ENCODE measurements at regions not wholly inside any gene's neighbourhood (a gene's known extent, or its start where the extent isn't known, plus 50 kb on each side); places are given as distances from the start of the nearest gene placed in this dataset.

DNA sequence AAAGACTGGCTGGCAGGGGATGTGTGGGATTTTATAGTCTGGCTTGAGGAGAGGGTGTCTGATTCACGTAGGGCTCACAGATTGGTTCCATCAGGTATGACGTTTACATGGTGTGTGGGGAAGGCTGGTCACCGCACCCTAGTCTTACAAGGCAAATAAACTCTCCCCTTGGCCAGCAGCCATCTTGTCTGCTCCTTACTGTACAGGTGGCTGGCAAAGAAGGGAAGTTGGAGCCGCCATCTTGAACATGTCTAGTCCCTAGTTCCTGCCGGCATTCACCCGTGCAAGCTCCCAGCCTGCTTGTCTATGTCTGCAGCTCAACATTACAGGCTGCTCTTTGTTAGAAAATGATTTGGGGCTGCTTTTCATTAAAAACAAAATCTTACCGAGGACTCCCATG, 97.6 kb downstream of the RAMP3 start:
- no peak for ATAC-seq
- TF ChIP-seq SNAI2 (CRISPR knock-in tag; IDR thresholded peaks at IDR 0.05) (no peak), ZNF8 (CRISPR knock-in tag; IDR thresholded peaks at IDR 0.05) (no peak), RARB (CRISPR knock-in tag; IDR thresholded peaks at IDR 0.05) (no peak), ZFP30 (CRISPR knock-in tag; IDR thresholded peaks at IDR 0.05) (no peak), ZNF70 (CRISPR knock-in tag; IDR thresholded peaks at IDR 0.05) (no peak), ISL1 (CRISPR knock-in tag; IDR thresholded peaks at IDR 0.05) (no peak), BACH2 (CRISPR knock-in tag; IDR thresholded peaks at IDR 0.05; ENCODE audit: borderline replicate concordance) (no peak), ESRRG (CRISPR knock-in tag; IDR thresholded peaks at IDR 0.05) (no peak), PPARA (CRISPR knock-in tag; IDR thresholded peaks at IDR 0.05; ENCODE audit: borderline replicate concordance) (no peak), GLIS3 (CRISPR knock-in tag; IDR thresholded peaks at IDR 0.05) (no peak)
- TF ChIP-seq, protein P1, sequence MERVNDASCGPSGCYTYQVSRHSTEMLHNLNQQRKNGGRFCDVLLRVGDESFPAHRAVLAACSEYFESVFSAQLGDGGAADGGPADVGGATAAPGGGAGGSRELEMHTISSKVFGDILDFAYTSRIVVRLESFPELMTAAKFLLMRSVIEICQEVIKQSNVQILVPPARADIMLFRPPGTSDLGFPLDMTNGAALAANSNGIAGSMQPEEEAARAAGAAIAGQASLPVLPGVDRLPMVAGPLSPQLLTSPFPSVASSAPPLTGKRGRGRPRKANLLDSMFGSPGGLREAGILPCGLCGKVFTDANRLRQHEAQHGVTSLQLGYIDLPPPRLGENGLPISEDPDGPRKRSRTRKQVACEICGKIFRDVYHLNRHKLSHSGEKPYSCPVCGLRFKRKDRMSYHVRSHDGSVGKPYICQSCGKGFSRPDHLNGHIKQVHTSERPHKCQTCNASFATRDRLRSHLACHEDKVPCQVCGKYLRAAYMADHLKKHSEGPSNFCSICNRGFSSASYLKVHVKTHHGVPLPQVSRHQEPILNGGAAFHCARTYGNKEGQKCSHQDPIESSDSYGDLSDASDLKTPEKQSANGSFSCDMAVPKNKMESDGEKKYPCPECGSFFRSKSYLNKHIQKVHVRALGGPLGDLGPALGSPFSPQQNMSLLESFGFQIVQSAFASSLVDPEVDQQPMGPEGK (CRISPR knock-in tag; IDR thresholded peaks at IDR 0.05; ENCODE audit: borderline replicate concordance) = no peak
- TF ChIP-seq, protein P2, sequence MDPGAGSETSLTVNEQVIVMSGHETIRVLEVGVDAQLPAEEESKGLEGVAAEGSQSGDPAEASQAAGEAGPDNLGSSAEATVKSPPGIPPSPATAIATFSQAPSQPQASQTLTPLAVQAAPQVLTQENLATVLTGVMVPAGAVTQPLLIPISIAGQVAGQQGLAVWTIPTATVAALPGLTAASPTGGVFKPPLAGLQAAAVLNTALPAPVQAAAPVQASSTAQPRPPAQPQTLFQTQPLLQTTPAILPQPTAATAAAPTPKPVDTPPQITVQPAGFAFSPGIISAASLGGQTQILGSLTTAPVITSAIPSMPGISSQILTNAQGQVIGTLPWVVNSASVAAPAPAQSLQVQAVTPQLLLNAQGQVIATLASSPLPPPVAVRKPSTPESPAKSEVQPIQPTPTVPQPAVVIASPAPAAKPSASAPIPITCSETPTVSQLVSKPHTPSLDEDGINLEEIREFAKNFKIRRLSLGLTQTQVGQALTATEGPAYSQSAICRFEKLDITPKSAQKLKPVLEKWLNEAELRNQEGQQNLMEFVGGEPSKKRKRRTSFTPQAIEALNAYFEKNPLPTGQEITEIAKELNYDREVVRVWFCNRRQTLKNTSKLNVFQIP (CRISPR knock-in tag; IDR thresholded peaks at IDR 0.05; ENCODE audit: borderline replicate concordance, low read depth) = no peak
- TF ChIP-seq, protein P3, sequence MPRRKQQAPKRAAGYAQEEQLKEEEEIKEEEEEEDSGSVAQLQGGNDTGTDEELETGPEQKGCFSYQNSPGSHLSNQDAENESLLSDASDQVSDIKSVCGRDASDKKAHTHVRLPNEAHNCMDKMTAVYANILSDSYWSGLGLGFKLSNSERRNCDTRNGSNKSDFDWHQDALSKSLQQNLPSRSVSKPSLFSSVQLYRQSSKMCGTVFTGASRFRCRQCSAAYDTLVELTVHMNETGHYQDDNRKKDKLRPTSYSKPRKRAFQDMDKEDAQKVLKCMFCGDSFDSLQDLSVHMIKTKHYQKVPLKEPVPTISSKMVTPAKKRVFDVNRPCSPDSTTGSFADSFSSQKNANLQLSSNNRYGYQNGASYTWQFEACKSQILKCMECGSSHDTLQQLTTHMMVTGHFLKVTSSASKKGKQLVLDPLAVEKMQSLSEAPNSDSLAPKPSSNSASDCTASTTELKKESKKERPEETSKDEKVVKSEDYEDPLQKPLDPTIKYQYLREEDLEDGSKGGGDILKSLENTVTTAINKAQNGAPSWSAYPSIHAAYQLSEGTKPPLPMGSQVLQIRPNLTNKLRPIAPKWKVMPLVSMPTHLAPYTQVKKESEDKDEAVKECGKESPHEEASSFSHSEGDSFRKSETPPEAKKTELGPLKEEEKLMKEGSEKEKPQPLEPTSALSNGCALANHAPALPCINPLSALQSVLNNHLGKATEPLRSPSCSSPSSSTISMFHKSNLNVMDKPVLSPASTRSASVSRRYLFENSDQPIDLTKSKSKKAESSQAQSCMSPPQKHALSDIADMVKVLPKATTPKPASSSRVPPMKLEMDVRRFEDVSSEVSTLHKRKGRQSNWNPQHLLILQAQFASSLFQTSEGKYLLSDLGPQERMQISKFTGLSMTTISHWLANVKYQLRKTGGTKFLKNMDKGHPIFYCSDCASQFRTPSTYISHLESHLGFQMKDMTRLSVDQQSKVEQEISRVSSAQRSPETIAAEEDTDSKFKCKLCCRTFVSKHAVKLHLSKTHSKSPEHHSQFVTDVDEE (CRISPR knock-in tag; IDR thresholded peaks at IDR 0.05) = no peak
- TF ChIP-seq, protein P4, sequence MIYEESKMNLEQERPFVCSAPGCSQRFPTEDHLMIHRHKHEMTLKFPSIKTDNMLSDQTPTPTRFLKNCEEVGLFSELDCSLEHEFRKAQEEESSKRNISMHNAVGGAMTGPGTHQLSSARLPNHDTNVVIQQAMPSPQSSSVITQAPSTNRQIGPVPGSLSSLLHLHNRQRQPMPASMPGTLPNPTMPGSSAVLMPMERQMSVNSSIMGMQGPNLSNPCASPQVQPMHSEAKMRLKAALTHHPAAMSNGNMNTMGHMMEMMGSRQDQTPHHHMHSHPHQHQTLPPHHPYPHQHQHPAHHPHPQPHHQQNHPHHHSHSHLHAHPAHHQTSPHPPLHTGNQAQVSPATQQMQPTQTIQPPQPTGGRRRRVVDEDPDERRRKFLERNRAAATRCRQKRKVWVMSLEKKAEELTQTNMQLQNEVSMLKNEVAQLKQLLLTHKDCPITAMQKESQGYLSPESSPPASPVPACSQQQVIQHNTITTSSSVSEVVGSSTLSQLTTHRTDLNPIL (CRISPR knock-in tag; IDR thresholded peaks at IDR 0.05; ENCODE audit: low read depth) = no peak

DNA sequence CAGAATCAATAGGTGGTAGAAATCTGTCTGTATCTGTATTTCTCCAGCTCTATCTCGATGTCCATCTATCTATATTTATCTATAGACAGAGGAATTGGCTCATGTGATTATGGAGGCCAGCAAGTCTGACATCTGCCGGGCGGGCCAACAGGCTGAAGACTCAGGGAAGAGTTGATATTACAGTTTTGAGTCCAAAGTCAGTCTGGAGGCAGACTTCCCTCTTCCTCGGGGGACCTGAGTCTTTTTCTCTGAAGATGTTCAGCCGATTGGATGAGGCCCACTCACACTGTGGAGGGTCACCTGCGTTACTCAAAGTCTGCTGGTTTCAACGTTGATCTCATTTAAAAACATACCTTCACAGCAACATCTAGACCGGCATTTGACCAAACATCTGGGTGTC, 98.7 kb downstream of the RAMP3 start:
- TF ChIP-seq ZC3H10 (CRISPR knock-in tag; IDR thresholded peaks at IDR 0.05) (no peak), RARB (CRISPR knock-in tag; IDR thresholded peaks at IDR 0.05) (no peak), TOX (CRISPR knock-in tag; IDR thresholded peaks at IDR 0.05; ENCODE audit: borderline replicate concordance) (no peak), ZNF70 (CRISPR knock-in tag; IDR thresholded peaks at IDR 0.05) (no peak)
- TF ChIP-seq, protein P3 (CRISPR knock-in tag; IDR thresholded peaks at IDR 0.05) = no peak
- TF ChIP-seq, protein P2 (CRISPR knock-in tag; IDR thresholded peaks at IDR 0.05; ENCODE audit: borderline replicate concordance, low read depth) = no peak
- ATAC-seq = no peak

DNA sequence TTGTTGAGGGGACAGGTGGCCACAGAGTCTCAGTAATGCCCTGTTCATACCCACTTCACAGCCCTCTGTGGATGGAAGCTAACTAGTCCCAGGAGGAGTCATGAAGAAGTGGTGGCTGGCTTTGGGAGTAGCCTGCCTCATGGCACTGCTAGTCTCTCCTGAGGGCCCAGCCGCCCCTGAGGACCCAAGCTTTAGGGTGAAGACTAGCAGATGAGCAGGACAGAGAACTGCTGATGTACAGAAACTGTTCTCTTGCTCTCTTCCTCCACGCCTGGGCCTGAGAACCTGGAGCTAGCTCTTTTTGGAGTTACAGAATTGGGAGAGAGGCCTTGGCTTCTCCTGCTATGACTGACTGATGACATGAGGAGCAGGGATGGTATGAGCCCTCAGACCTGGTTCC, 99.2 kb downstream of the RAMP3 start:
- no peak for TF ChIP-seq SNAI2 (CRISPR knock-in tag; IDR thresholded peaks at IDR 0.05)
- TF ChIP-seq RARB (CRISPR knock-in tag; IDR thresholded peaks at IDR 0.05) = no peak
- no peak for TF ChIP-seq GLIS3 (CRISPR knock-in tag; IDR thresholded peaks at IDR 0.05)
- TF ChIP-seq ZFP30 (CRISPR knock-in tag; IDR thresholded peaks at IDR 0.05) = no peak
- TF ChIP-seq BACH2 (CRISPR knock-in tag; IDR thresholded peaks at IDR 0.05; ENCODE audit: borderline replicate concordance) = no peak
- TF ChIP-seq OSR1 (CRISPR knock-in tag; IDR thresholded peaks at IDR 0.05) = no peak
- TF ChIP-seq ESRRG (CRISPR knock-in tag; IDR thresholded peaks at IDR 0.05) = no peak
- TF ChIP-seq, protein P5, sequence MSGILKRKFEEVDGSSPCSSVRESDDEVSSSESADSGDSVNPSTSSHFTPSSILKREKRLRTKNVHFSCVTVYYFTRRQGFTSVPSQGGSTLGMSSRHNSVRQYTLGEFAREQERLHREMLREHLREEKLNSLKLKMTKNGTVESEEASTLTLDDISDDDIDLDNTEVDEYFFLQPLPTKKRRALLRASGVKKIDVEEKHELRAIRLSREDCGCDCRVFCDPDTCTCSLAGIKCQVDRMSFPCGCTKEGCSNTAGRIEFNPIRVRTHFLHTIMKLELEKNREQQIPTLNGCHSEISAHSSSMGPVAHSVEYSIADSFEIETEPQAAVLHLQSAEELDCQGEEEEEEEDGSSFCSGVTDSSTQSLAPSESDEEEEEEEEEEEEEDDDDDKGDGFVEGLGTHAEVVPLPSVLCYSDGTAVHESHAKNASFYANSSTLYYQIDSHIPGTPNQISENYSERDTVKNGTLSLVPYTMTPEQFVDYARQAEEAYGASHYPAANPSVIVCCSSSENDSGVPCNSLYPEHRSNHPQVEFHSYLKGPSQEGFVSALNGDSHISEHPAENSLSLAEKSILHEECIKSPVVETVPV (CRISPR knock-in tag; IDR thresholded peaks at IDR 0.05) = no peak
- no peak for TF ChIP-seq ZC3H10 (CRISPR knock-in tag; IDR thresholded peaks at IDR 0.05)
- no peak for ATAC-seq

Measured in SK-N-SH treated with all-trans-retinoic acid at 6 μM for 48 hours (cell line).